Gastrocnemius medialis (tissue), 4 donors: ENCODE measurements at regions not wholly inside any gene's neighbourhood (a gene's known extent, or its start where the extent isn't known, plus 50 kb on each side); places are given as distances from the start of the nearest gene placed in this dataset.

ENCODE experiments used
- CTCF ChIP-seq, 5 experiments: fragments of 450-650 bp in 3 of 5; fragments of 200-600 bp in 2 of 5; sonication (generic) in 2 of 5; IDR thresholded peaks in 4 of 5; conservative IDR thresholded peaks in 1 of 5; 1 replicate in 4 of 5; 2 replicates in 1 of 5; pipeline ENCODE4 v1.5.1; 2016 to 2019; ENCODE audit warnings: antibody characterized with exemption in 5 of 5, mild to moderate bottlenecking in 3 of 5, moderate library complexity in 3 of 5
- POLR2A ChIP-seq, 2 donors: fragments of 450-650 bp; IDR thresholded peaks; one replicate each; pipeline ENCODE4 v1.6.1; 2017; ENCODE audit warnings: antibody characterized with exemption in 2 of 2, mild to moderate bottlenecking in 2 of 2, moderate library complexity in 2 of 2

GRCh38 chr4:38207110-38207457, 246.9 kb downstream of the PTTG2 start:
- no peak for TF ChIP-seq CTCF (IDR thresholded peaks at IDR 0.05 in 4 of 5, conservative IDR thresholded peaks at IDR 0.05 in 1 of 5)
- no peak for TF ChIP-seq POLR2A (IDR thresholded peaks at IDR 0.05)
